GM21381 (cell line): ENCODE measurements at regions not wholly inside any gene's neighbourhood (a gene's known extent, or its start where the extent isn't known, plus 50 kb on each side); places are given as distances from the start of the nearest gene placed in this dataset.
"Not testable (repeated sequence)": the region's sequence is repeated elsewhere in the genome, so short reads cannot be mapped to it uniquely, and the experiment has no call there.

ENCODE experiments used
- ATAC-seq: cut with Tn5 transposase; IDR thresholded peaks from one replicate; pipeline ENCODE4 v1.9.1; 2021; ENCODE audit warnings: mild to moderate bottlenecking, moderate library complexity; ENCODE audit not compliant: unreplicated experiment

DNA sequence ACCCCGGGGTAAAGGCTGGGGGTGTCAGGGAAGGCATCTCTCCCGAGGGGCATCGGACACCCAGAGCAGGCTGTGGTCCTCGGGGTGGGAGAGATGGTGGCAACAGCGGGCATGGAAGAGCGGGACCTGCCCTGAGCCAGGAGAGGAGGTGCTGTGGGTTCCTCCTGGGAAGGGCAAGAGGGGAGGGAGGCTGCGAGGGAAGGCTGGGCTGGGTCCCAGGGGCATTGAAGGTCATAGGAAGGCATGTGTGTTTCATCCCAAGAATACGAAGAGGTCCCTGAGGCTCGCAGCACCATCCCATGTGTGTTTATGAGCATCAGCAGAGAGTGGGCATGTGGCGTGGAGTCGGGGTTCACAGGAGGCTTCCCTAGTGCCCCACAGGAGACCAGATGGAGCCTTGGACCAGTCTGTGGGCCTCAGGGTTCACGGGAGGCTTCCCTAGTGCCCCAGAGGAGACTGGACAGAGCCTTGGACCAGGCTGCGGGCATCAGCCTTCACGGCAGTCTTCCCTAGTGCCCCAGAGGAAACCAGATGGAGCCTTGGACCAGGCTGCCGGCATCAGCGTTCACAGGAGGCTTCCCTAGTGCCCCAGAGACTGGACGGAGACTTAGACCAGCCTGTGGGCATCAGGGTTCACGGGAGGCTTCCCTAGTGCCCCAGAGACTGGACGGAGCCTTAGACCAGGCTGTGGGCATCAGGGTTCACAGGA, 420.6 kb downstream of the BRD1 start:
- ATAC-seq = no peak

DNA sequence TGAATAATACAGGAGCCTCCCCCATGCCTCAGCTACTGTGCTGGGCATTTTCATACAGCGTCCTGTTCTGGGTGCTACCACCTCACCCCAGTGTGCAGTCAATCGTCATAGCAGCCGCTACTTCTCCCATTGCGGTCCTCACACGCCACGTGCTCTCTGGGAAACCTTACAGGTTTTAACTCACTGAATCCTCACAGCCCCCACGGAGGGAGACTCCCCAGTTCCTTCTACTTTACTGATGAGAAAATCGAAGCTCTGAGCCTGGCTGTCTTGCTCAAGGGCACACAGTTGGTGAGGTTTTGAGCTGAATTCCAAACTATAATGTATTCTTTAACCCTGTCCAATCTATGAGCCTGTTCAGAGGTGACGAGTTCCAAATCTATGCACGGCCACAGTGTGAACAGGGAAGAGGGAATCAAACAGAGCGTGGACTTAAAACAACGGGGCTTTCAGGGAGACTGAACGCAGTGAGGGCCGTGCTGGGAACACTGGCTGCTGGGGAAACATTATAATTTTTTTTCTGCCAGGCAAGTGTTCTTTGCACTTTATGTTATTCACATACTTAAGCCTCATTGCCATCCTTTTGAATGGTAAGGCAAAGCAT, 421.5 kb downstream of the BRD1 start:
- no peak for ATAC-seq

DNA sequence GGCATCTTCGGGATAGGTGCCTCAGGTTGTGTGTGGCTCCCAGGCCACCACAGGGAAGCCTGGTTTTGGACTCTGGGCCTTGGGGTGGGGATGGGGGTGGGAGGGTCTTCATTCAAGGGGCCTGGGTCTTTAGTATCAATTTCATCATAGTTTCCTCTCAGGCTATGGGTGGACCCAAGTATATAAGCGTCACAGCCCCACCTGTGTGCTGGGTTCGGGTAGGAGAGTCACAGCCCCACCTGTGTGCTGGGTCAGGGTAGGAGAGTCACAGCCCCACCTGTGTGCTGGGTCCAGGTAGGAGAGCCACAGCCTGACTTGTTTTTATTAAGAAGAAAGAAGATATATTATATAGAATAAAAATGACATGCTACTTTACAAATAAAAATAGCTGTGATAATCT, 422.1 kb downstream of the BRD1 start:
- no peak for ATAC-seq

DNA sequence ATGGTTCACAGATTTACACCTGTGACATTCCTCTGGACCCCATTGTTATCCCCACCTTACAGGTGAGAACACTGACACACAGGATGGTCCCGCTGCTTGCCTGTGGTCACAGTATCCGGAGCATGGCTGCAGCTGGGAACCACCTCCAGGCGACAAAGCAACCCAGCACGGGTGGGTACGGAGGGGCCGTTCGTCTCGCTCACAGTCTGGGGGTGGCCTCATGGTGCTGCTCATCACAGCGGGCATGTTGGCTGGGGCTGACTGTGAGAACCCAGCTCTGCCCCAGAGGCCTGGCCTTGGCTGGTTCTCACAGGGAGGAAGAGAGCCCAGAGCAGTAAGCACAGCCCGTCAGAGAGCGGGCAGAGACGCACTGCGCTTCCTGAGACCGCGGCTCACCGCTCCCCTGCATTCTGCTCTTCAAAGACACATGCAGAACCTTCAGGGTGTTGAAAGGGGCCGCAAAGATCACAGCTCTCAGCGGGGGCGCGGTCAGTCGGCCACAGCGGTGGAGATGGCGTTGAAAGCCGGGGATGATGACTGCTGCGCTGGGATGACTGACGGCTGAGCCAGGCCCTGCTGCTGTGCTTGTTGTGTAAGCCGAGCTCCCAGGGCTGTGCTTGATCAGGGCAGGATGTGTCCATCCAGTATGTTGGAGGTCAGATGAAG, 423.0 kb downstream of the BRD1 start:
- no peak for ATAC-seq

DNA sequence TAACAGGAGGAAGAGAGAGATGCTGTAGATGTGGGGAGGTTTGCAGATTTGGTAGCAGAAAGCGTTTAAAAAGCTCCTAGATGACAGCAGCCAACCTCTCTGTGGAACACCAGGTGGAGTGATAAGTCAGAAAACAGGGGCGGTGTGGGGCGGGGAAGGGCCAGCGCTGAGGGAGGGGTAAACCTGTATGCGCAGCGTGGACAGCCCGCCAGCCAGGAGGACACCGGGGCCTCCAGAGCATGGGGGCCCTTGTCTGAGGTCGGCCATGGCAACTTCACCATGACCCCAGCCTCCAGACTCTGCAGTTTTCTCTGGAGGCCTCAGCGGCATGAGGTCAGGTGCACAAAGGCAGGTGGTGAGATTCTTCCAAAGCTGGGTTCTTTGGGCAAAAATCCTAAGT, 423.7 kb downstream of the BRD1 start:
- no peak for ATAC-seq

DNA sequence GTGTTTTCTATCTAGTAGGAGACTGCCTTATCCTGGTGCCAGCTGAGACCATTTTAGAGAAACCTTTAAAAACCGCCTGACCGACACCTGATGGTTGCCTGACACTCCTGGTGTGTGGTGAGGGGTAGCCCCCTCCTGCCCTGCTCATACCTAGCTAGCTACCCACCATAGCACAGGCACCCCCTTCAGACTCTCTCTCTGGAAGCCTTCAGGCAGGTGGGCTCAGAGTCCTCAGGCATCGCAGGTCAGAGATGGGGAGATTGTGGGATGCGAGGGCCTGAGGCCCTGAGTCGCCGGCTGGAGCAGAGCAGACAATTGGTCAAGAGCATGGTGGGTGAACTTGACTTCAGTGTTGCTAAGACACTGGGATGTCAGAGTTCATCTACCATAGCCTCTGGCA, 424.6 kb downstream of the BRD1 start:
- no peak for ATAC-seq

DNA sequence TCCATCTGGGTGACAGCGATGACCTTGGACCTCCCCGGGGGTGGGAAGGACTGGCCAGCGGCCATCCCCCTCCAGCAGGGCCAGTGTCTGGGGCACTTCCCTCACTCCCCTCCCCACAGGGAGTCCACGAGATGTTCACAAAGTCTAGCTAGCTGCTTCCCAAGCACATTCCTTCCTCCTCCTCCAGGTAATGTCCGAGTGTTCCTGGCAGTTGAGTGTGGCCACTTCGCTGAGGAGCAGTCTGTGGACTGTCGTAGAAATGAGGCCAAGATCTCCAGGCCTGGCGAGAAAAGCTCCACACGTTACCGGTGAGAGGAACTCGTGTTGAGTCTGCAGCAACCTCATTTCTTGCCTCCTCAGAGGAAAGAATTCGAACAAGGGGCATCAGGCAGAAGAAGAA, 425.5 kb downstream of the BRD1 start:
- ATAC-seq = no peak

DNA sequence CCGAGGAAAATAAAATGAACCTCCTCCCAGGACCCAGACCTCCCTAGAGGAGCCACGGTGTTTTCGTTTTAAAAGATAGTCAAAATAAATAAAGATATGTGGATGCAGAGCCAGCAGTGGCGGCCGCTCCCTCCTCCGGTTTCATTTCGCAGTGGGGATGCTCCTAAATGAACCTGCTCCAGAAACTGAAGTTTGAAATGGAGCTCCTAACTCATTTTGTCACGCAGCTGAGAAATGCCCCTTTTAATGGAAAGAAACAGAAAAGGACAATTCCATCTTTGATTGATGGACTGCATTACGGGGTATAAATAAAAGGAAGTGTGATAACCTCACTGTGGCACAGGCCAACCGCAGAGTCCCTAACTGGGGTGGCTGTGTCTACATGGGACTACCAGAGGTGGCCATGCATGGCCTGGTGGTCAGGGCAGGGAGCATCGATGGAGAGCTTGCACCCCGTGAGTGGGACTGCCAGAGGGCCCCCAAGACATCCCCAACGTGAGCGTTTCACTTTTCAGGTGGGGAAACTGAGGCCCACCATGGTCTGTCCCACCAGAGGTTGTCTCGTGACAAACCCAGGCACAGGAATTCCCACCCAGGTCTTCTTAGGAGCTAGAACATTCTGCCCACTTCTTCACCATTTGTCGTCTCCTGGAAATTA, 426.6 kb downstream of the BRD1 start:
- no peak for ATAC-seq

DNA sequence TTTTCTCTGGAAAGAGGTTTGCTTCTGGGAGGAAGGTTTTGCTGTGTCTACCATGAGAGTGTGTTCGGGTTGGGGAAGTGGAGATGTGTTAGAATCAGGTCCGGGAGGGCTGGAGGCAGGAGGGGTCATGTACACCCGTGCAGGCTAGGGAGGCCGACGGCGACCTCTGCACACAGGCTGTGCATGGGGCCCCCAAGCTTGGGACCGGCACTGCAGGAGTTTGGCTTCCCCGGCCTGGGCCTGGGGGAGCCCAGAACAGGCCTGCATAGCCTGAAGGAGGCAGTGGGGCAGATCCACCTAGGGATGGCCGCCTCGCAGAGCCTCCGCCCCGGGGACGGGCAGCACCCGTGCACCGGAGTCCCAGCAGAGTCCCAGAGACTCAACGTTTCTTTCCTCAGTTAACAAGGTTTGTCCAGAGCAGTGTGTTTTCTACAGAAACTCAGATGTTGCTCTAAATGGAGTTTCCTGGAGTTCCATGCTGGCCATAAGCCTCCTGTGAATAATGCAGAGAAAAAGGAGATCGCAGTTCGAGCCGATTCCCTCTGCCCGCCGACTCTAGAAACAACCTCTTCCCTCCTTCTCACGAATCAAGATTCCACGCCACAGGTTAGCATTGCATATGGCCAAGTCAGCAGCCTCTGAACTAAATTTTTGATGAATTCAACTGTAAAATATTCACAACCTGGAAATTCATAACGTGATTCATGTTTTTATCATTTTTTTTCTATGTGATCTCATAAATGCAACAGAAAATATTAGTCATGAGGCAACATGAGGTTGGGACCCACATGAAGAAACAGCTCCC, 427.3 kb downstream of the BRD1 start:
- ATAC-seq = no peak

DNA sequence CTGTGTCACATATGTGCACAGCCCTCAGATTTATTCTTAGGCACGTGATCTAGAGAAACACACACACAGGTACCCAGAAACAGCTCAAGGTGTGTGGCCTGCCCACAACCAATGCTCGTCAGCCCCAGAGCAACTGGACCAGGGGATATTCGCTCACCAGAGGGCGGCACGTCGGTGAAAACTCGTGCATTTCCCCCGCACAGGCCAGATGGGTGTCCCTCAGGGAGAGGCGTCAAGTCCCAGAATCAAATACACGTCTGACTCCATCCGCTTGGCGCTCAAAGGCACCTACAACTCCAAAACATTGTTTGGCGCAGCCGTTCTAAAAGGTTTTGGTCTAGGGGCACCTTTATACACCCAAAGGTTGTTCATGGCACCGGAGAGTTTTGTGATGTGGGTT, 429.0 kb downstream of the BRD1 start:
- ATAC-seq = no peak

DNA sequence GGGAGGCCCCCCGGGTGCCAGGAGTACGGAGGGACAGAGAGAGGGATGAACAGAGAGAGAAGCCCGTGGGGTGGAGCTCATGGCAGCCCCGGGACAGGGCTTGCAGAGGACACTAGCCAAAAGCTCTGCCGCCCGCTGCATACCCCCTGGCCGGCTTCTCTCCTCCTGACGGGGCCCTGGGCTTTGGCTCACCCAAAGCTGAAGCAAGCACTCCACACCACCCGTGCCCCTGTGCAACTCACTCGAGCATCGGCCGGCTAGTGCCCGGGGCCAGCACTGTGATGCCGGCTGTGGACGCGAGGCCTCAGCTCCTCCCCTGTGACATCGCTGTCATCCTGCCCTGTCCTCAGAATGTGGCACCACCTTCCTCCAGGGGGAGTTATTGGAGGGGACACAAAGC, 429.6 kb downstream of the BRD1 start:
- no peak for ATAC-seq

DNA sequence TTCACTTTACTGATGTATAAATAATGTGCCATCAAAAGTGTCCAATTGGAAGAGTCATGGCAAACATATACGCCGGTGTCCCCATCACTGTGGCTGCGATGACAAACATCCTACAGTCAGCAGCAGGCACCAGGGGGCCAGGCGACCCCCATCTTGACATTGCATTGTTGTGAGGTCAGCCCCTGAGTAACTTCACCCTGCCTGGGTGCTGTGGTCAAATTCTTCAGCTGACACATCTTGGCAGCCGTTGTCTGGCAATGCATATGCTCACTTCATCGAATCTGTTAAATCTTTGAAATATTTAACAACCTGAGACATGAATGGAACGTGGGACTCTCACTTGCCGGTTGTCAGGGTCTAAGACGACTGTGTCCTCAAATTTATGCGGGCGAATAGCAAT, 430.9 kb downstream of the BRD1 start:
- no peak for ATAC-seq

DNA sequence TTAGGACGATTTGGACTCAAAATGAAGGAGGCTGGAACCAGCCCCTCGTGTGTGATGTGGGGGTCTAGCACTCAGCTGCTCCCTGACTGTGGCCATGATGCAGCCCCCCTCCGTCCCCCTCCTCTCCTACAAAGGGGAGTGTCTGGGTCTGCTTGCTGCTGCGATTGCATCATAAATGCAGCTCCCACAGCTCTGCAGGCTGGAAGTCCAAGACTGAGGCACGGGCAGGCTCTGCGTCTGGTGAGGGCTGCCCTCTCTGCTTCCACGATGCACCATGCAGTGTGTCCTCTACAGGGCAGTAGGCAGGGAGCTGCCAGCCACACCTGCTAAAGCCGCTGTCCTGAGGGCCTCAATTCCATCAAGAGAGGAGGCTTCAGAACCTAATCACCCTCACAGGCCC, 432.1 kb downstream of the BRD1 start:
- ATAC-seq = no peak

DNA sequence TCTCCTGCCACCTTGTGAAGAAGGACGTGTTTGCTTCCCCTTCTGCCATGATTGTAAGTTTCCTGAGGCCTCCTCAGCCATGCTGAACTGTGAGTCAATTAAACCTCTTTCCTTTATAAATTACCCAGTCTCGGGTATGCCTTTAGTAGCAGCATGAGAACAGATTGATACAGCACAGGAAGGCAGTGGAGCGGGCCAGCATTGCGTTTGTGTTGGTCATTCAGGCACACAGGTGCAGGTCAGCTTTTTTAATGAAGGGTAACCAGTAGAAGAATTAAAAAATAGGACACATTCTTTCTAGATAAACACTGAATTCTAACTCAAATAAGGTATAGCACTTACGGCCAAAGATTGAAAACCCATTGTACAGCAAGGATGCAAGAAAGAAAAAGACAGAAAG, 432.6 kb downstream of the BRD1 start:
- not testable (repeated sequence) for ATAC-seq

DNA sequence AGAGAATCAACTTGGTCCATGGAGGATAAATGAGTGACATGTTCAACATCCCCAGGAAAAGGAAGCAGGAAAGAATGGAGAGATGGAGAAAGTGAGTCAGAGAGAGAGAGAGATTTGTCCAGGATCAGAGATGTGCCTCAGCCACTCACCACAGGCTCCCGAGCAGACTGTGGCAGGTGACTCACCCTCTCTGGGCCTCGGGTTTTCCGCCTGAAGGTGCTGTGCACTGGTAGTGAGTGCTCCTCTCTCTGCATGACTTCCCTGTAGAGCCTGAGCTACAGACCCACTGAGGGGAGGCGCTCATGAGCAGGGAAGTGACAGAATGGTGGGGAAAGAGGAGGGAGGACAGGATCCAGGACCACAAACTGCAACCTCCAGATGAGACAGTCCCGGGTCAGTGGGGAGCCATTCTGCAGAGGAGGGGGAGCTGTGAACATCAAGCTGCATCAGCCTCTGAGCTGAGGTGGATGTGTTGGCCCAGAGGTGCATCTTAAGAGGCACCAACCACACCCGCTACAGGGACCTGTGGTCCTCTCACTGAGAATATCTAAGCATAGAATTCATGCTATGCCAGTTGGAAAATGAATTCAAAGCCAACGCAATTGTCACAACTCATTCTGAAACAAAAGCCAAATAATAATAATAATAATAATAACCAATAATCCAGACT, 433.4 kb downstream of the BRD1 start:
- ATAC-seq = no peak

DNA sequence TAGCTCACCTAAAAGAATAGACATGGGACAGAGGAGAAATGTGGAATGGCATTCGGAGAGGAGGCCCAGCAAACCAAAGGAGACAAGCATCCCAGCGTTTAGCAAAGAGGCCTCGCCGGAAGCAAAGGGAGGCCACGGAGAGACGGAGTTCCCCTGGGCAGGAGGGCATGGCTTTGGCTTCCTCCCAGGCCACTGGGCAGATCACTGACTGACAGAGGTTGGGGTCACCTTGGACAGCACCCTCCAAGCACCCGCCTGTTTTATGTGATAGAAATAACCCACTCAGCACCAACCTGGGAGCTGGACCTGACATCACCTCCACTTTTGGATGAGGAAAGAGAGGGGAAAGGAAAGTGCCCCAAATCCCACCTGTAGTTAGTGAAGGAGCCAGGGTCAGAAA, 434.1 kb downstream of the BRD1 start:
- ATAC-seq = no peak

DNA sequence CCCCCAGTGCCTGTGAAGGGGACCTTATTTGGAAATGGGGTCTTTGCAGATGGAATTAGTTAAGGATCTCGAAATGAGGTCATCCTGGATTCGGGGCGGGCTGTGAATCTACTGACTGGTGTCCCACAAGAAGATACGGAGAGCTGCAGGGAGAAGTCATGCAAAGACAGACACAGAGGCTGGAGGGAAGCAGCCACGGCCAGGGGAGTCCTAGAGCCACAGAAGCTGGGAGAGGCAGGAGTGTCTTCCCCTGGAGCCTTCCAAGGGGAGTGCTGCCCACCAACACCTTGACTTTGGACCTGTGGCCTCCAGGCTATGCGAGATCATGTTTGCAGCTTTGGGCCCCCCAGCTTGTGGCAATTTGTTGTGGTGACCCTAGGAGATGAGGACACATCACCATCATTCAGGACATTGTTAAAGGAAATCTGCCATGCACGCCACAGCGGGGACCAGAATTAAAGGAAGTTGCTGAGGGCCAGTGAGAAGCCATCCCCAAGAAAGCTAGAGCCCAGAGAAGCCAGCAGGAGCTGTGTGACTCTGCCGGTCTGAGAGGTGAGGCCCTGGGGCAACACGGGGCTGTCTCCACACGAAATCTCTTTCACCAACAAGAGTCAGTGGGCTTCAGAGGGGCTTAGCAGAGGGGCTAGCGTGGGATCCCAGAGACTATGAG, 434.7 kb downstream of the BRD1 start:
- ATAC-seq = no peak

DNA sequence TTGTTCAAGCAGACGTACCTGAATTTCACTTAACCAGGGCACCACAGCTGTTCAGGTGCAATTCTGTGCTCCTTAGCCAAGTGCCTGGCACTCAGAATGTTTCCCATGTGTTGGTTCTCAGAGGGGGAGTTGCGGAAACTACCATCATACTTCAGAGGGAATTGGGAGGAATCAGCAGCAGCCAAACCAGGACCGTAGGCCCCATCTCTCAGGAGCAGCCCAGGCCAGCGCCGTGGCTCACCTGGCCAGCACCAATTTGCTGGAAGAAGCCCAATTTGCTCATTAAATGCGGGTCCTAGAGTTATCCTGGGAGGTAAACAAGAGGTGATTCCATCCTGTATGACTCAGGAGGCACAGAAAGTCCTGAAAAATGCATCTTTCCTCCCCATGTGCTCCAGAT, 435.4 kb downstream of the BRD1 start:
- no peak for ATAC-seq

DNA sequence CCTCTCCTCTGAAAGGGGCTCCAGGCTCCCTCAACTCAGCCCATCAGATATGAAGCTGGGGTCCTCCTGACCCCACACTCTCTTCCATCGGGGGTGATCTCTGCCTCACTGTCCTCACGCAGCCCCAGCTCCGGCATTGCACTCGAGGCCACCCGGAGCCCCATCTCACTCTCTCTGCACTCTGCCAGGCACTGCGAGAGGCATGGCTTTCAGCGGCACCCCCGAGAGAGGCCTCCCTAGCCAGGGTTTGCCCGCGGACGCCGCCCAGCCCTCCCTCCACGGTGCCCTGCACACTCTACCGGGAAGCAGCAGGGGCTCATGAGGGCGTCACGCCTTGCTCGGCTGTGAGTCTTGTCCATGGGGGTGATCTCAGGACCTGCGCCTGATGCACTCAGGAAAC, 436.2 kb downstream of the BRD1 start:
- no peak for ATAC-seq

DNA sequence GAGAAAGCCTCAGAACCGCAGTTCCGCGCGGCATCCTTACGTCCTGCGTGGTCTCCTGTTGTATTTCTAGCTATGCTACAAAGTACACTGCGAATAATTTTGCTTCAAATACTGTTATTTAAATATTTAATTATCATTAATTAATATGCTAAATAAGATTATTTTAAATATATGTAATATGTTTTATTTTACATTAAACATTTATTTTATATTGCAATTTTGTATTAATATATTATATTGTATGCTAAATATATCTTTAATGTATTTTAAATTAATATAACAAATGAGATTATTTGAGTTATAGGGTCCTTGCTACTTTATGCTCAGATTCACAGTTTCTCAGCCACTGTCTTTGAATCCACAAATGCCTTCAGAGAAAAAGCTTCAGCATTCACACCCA, 436.7 kb downstream of the BRD1 start:
- ATAC-seq = no peak
